Neural progenitor cell (in vitro differentiated cells): ENCODE measurements at regions not wholly inside any gene's neighbourhood (a gene's known extent, or its start where the extent isn't known, plus 50 kb on each side); places are given as distances from the start of the nearest gene placed in this dataset.

Experiments used
- DNase-seq: peaks from one replicate; pipeline ENCODE4 v3.0.0-alpha.2; 2016; ENCODE audit warnings: low spot score
- H2AFZ ChIP-seq: fragments of 200-600 bp; sonication (generic); replicated peaks from 2 replicates; pipeline ENCODE4 v1.6.1; 2016; ENCODE audit warnings: antibody characterized with exemption
- H3F3A ChIP-seq: fragments of 200-600 bp; sonication (generic); 2 replicates; pipeline ENCODE4 v1.6.1; 2016; ENCODE audit warnings: antibody characterized with exemption, low read depth
- H3K27ac ChIP-seq: fragments of 200-600 bp; sonication (generic); 2 replicates; pipeline ENCODE4 v1.5.1; 2016; ENCODE audit warnings: mild to moderate bottlenecking
- H3K27me3 ChIP-seq: fragments of 200-600 bp; sonication (generic); 2 replicates; pipeline ENCODE4 v1.6.1; 2016; ENCODE audit warnings: mild to moderate bottlenecking, moderate library complexity
- H3K36me3 ChIP-seq: fragments of 200-600 bp; sonication (generic); 2 replicates; pipeline ENCODE4 v1.5.1; 2016
- H3K4me1 ChIP-seq: fragments of 200-600 bp; sonication (generic); 2 replicates; pipeline ENCODE4 v1.6.1; 2016; ENCODE audit warnings: mixed run types
- H3K4me2 ChIP-seq: fragments of 200-600 bp; sonication (generic); 2 replicates; pipeline ENCODE4 v1.6.1; 2016
- H3K4me3 ChIP-seq: fragments of 200-600 bp; sonication (generic); 2 replicates; pipeline ENCODE4 v1.5.1; 2016
- H3K79me2 ChIP-seq: fragments of 200-600 bp; sonication (generic); 2 replicates; pipeline ENCODE4 v1.6.1; 2016; ENCODE audit warnings: low read depth
- H3K9ac ChIP-seq: fragments of 200-600 bp; sonication (generic); 2 replicates; pipeline ENCODE4 v1.6.1; 2016
- H3K9me3 ChIP-seq: fragments of 200-600 bp; sonication (generic); 2 replicates; pipeline ENCODE4 v1.5.1; 2016; ENCODE audit warnings: low read depth
- H4K20me1 ChIP-seq: fragments of 200-600 bp; sonication (generic); 2 replicates; pipeline ENCODE4 v1.6.1; 2016; ENCODE audit warnings: low read depth
- H3K27ac Mint-ChIP-seq: 3 replicates; pipeline ENCODE4 v1.8.0; 2021; ENCODE audit warnings: mixed read lengths
- H3K27me3 Mint-ChIP-seq: 2 replicates; pipeline ENCODE4 v1.8.0; 2022; ENCODE audit warnings: low read depth, mild to moderate bottlenecking, inconsistent platforms, moderate library complexity, mixed read lengths; ENCODE audit not compliant: insufficient read depth
- H3K36me3 Mint-ChIP-seq: 3 replicates; pipeline ENCODE4 v1.8.0; 2021; ENCODE audit warnings: mixed read lengths
- H3K4me1 Mint-ChIP-seq: 3 replicates; pipeline ENCODE4 v1.8.0; 2021; ENCODE audit warnings: mixed read lengths
- H3K4me3 Mint-ChIP-seq: 3 replicates; pipeline ENCODE4 v1.8.0; 2021; ENCODE audit warnings: mild to moderate bottlenecking, moderate library complexity, mixed read lengths
- H3K9me3 Mint-ChIP-seq: 3 replicates; pipeline ENCODE4 v1.8.0; 2020; ENCODE audit warnings: mixed read lengths
- CTCF ChIP-seq: fragments of 200-600 bp; sonication (generic); IDR thresholded peaks from 2 replicates; pipeline ENCODE4 v1.5.1; 2017; ENCODE audit warnings: antibody characterized with exemption, mild to moderate bottlenecking
- EZH2 ChIP-seq: fragments of 200-600 bp; sonication (generic); IDR thresholded peaks from 2 replicates; pipeline ENCODE4 v1.6.1; 2017; ENCODE audit warnings: antibody characterized with exemption, mild to moderate bottlenecking, moderate library complexity
- EZH2phosphoT487 ChIP-seq: fragments of 200-600 bp; sonication (generic); IDR thresholded peaks from 2 replicates; pipeline ENCODE4 v1.6.1; 2017; ENCODE audit warnings: antibody characterized with exemption

DNA sequence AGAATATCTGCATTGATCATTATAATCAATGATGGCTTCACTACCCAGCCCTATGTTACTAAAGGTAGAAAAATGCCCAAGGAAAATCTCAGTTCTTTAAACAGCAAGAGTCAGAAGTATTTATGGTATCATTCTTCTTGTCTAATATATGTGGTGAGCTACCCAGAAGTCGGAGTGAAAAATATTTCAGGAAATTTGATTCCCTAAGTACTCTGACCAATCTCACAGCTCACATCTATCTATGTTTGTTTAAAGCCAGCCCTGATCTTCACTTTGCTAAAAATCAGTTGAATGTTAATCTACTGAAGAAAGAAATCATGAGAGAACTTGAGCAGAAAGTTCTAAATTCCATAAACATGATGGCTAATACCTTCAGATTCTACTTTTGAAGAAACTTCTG, 522.9 kb upstream of the SLIT2 start:
- Histone ChIP-seq H3K79me2 (no peaks in the 10 kb centered on the region), H3K4me3 (no peak overlapping the region), H3K27ac (no peak overlapping the region), H2AFZ (no peak overlapping the region), H3K27me3 (no peaks in the 10 kb centered on the region), H4K20me1 (no peaks in the 10 kb centered on the region), H3F3A (no peaks in the 10 kb centered on the region), H3K9ac (no peak overlapping the region), H3K9me3 (no peaks in the 10 kb centered on the region), H3K36me3 (no peaks in the 10 kb centered on the region), H3K4me2 (no peak overlapping the region), H3K4me1 (no peaks in the 10 kb centered on the region)
- Mint-ChIP-seq H3K27ac (no peak overlapping the region), H3K27me3 (peaks cover 2% of the 10 kb centered on the region), H3K4me1 (peaks cover 10% of the 10 kb centered on the region), H3K9me3 (peaks cover 2% of the 10 kb centered on the region), H3K36me3 (no peaks in the 10 kb centered on the region), H3K4me3 (no peak overlapping the region)
- TF ChIP-seq EZH2 (no peak), EZH2phosphoT487 (no peak)
- no peak for DNase-seq

GRCh38 chr4:19727141-19727540, 524.6 kb upstream of the SLIT2 start:
- H3K4me1 ChIP-seq: no peaks in the 10 kb centered on the region
- Mint-ChIP-seq H3K27ac (no peak overlapping the region), H3K27me3 (no peaks in the 10 kb centered on the region), H3K36me3 (no peaks in the 10 kb centered on the region), H3K4me3 (no peak overlapping the region), H3K4me1 (peaks cover 10% of the 10 kb centered on the region), H3K9me3 (peaks cover 2% of the 10 kb centered on the region)
- DNase-seq: no peak
- H3K27me3 ChIP-seq: no peaks in the 10 kb centered on the region
- H4K20me1 ChIP-seq: no peaks in the 10 kb centered on the region
- H3K4me2 ChIP-seq: no peak overlapping the region
- TF ChIP-seq EZH2: no peak
- no peak for TF ChIP-seq EZH2phosphoT487
- TF ChIP-seq CTCF: no peak
- H2AFZ ChIP-seq: no peak overlapping the region
- no peaks in the 10 kb centered on the region for H3F3A ChIP-seq
- H3K79me2 ChIP-seq: no peaks in the 10 kb centered on the region
- H3K27ac ChIP-seq: no peak overlapping the region
- no peak overlapping the region for H3K4me3 ChIP-seq
- no peaks in the 10 kb centered on the region for H3K36me3 ChIP-seq
- no peaks in the 10 kb centered on the region for H3K9me3 ChIP-seq
- H3K9ac ChIP-seq: no peak overlapping the region

- no peaks in the 10 kb centered on the region for H3F3A ChIP-seq
- no peaks in the 10 kb centered on the region for H3K27me3 Mint-ChIP-seq
- H3K9ac ChIP-seq: no peak overlapping the region
- H3K9me3 Mint-ChIP-seq: no peaks in the 10 kb centered on the region
- no peak overlapping the region for H2AFZ ChIP-seq
- H3K27ac ChIP-seq: no peak overlapping the region
- H3K4me3 ChIP-seq: no peak overlapping the region
- H3K4me3 Mint-ChIP-seq: no peak overlapping the region
- no peaks in the 10 kb centered on the region for H4K20me1 ChIP-seq
- H3K36me3 ChIP-seq: no peaks in the 10 kb centered on the region
- H3K4me1 Mint-ChIP-seq: peaks cover 6% of the 10 kb centered on the region
- no peaks in the 10 kb centered on the region for H3K27me3 ChIP-seq
- no peaks in the 10 kb centered on the region for H3K4me1 ChIP-seq
- no peak for TF ChIP-seq CTCF
- no peak for TF ChIP-seq EZH2phosphoT487
- no peak for TF ChIP-seq EZH2
- no peak for DNase-seq
- no peaks in the 10 kb centered on the region for H3K79me2 ChIP-seq
- H3K27ac Mint-ChIP-seq: no peak overlapping the region
- H3K4me2 ChIP-seq: no peak overlapping the region
- H3K9me3 ChIP-seq: no peaks in the 10 kb centered on the region
- no peaks in the 10 kb centered on the region for H3K36me3 Mint-ChIP-seq
These were observed 526.6 kb upstream of the SLIT2 start for GRCh38 chr4:19725130-19725529.

DNA sequence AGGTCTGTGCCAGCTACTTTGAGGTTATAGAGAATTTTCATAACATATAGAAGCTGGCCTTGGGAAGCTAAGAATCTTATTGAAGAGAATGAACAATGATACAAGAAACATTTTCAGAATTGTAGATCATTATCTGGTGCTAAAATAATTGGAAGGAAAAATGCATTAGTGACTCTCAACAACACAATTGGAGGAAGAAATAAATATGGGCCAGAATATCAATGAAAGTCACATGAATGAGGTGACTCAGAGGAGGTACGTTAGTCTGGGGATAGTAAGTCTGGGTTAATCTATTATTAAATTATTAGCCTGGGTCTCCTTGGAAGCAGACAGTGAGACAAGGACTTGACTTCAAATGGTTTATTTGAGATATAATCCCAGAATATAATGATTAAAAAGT, 529.3 kb upstream of the SLIT2 start:
- Histone ChIP-seq H3K36me3 (no peaks in the 10 kb centered on the region), H3K4me3 (no peak overlapping the region), H4K20me1 (no peaks in the 10 kb centered on the region), H3K9me3 (no peaks in the 10 kb centered on the region), H2AFZ (no peak overlapping the region), H3F3A (no peaks in the 10 kb centered on the region), H3K27ac (no peak overlapping the region), H3K4me1 (no peaks in the 10 kb centered on the region), H3K27me3 (no peaks in the 10 kb centered on the region), H3K4me2 (no peak overlapping the region), H3K79me2 (no peaks in the 10 kb centered on the region), H3K9ac (no peak overlapping the region)
- Mint-ChIP-seq H3K27ac (no peak overlapping the region), H3K4me1 (no peaks in the 10 kb centered on the region), H3K27me3 (no peaks in the 10 kb centered on the region), H3K36me3 (no peaks in the 10 kb centered on the region), H3K9me3 (no peaks in the 10 kb centered on the region), H3K4me3 (no peak overlapping the region)
- TF ChIP-seq CTCF: no peak
- TF ChIP-seq EZH2: no peak
- no peak for TF ChIP-seq EZH2phosphoT487
- DNase-seq: no peak
